GM23338 (cell line): ENCODE measurements at regions not wholly inside any gene's neighbourhood (a gene's known extent, or its start where the extent isn't known, plus 50 kb on each side); places are given as distances from the start of the nearest gene placed in this dataset.

Experiments used
- ATAC-seq: fragments of 200-7000 bp; cut with Tn5 transposase; 3 replicates; pipeline ENCODE4 v1.9.1; 2020
- DNase-seq: peaks from one replicate; pipeline ENCODE4 v3.0.0-alpha.2; 2015; ENCODE audit warnings: low spot score
- H2AFZ ChIP-seq: fragments of 200-600 bp; sonication (generic); 2 replicates; pipeline ENCODE4 v1.8.0; 2016; ENCODE audit warnings: antibody characterized with exemption, mild to moderate bottlenecking, moderate library complexity
- H3F3A ChIP-seq: fragments of 200-600 bp; sonication (generic); replicated peaks from 2 replicates; pipeline ENCODE4 v1.8.0; 2017; ENCODE audit warnings: antibody characterized with exemption, mixed run types, low read depth
- H3K27ac ChIP-seq: fragments of 200-600 bp; sonication (generic); 2 replicates; pipeline ENCODE4 v1.6.1; 2016; ENCODE audit warnings: low read depth
- H3K27me3 ChIP-seq: fragments of 200-600 bp; sonication (generic); 2 replicates; pipeline ENCODE4 v1.8.0; 2016; ENCODE audit warnings: mild to moderate bottlenecking, mixed run types, moderate library complexity; ENCODE audit not compliant: insufficient read depth
- H3K36me3 ChIP-seq: fragments of 200-600 bp; sonication (generic); 2 replicates; pipeline ENCODE4 v1.8.0; 2016; ENCODE audit warnings: mild to moderate bottlenecking; ENCODE audit not compliant: insufficient read depth
- H3K4me1 ChIP-seq: fragments of 200-600 bp; sonication (generic); 2 replicates; pipeline ENCODE4 v1.8.0; 2016; ENCODE audit warnings: mild to moderate bottlenecking, moderate library complexity; ENCODE audit not compliant: insufficient read depth
- H3K4me2 ChIP-seq: fragments of 200-600 bp; sonication (generic); 2 replicates; pipeline ENCODE4 v1.7.1; 2017; ENCODE audit warnings: mixed run types
- H3K4me3 ChIP-seq: fragments of 200-600 bp; sonication (generic); 2 replicates; pipeline ENCODE4 v1.6.1; 2016; ENCODE audit warnings: mixed run types
- H3K79me2 ChIP-seq: fragments of 200-600 bp; sonication (generic); replicated peaks from 2 replicates; pipeline ENCODE4 v1.8.0; 2017; ENCODE audit warnings: mild to moderate bottlenecking; ENCODE audit not compliant: insufficient read depth
- H3K9me2 ChIP-seq: fragments of 200-600 bp; sonication (generic); 2 replicates; pipeline ENCODE4 v1.8.0; 2017; ENCODE audit not compliant: insufficient read depth
- H4K20me1 ChIP-seq: fragments of 200-600 bp; sonication (generic); replicated peaks from 2 replicates; pipeline ENCODE4 v1.8.0; 2017; ENCODE audit warnings: mild to moderate bottlenecking; ENCODE audit not compliant: insufficient read depth
- H3K27ac Mint-ChIP-seq: 2 replicates; pipeline ENCODE4 v1.8.0; 2020; ENCODE audit warnings: inconsistent platforms, mild to moderate bottlenecking, moderate library complexity, mixed read lengths
- H3K27me3 Mint-ChIP-seq: 3 replicates; pipeline ENCODE4 v1.8.0; 2022; ENCODE audit warnings: low read depth, mild to moderate bottlenecking, moderate library complexity, mixed read lengths, inconsistent platforms; ENCODE audit not compliant: insufficient read depth, poor library complexity
- H3K36me3 Mint-ChIP-seq: 3 replicates; pipeline ENCODE4 v1.8.0; 2021; ENCODE audit warnings: low read depth, mild to moderate bottlenecking, inconsistent platforms, moderate library complexity, mixed read lengths
- H3K4me1 Mint-ChIP-seq: 3 replicates; pipeline ENCODE4 v1.8.0; 2020; ENCODE audit warnings: mild to moderate bottlenecking, inconsistent platforms, mixed read lengths
- H3K4me3 Mint-ChIP-seq: 3 replicates; pipeline ENCODE4 v1.8.0; 2021; ENCODE audit warnings: moderate library complexity, mild to moderate bottlenecking, inconsistent platforms, mixed read lengths
- H3K9me3 Mint-ChIP-seq: 3 replicates; pipeline ENCODE4 v1.8.0; 2020; ENCODE audit warnings: moderate library complexity, mild to moderate bottlenecking, inconsistent platforms, mixed read lengths
- CREB1 ChIP-seq: fragments of 250-450 bp; sonication (Bioruptor Pico); IDR thresholded peaks from 2 replicates; pipeline ENCODE4 v1.5.0; 2020; ENCODE audit warnings: low read depth, mild to moderate bottlenecking, moderate library complexity
- CTCF ChIP-seq, 2 experiments: fragments of 200-600 bp in 1 of 2; sonication (generic) in 1 of 2; conservative IDR thresholded peaks; 2 replicates each; pipeline versions ENCODE4 v1.5.1 to v1.6.1; 2016 to 2017; ENCODE audit warnings: antibody characterized with exemption in 2 of 2, low read depth in 2 of 2, mild to moderate bottlenecking in 2 of 2, moderate library complexity in 1 of 2
- ETS1 ChIP-seq: IDR thresholded peaks from 2 replicates; pipeline ENCODE4 v1.6.1; 2016; ENCODE audit warnings: antibody characterized with exemption
- EZH2 ChIP-seq: fragments of 200-600 bp; sonication (generic); IDR thresholded peaks from one replicate; pipeline ENCODE4 v1.8.0; 2017; ENCODE audit warnings: antibody characterized with exemption, mild to moderate bottlenecking, low read depth; ENCODE audit not compliant: unreplicated experiment
- EZH2phosphoT487 ChIP-seq: fragments of 200-600 bp; sonication (generic); IDR thresholded peaks from one replicate; pipeline ENCODE4 v1.8.1; 2018; ENCODE audit warnings: antibody characterized with exemption; ENCODE audit not compliant: unreplicated experiment
- JUNB ChIP-seq: IDR thresholded peaks from one replicate; pipeline ENCODE4 v1.6.1; 2016; ENCODE audit warnings: antibody characterized with exemption; ENCODE audit not compliant: unreplicated experiment
- POLR2AphosphoS5 ChIP-seq: IDR thresholded peaks from 2 replicates; pipeline ENCODE4 v1.6.1; 2016; ENCODE audit warnings: antibody characterized with exemption, low read depth
- STAT1 ChIP-seq: IDR thresholded peaks from one replicate; pipeline ENCODE4 v1.6.1; 2016; ENCODE audit warnings: antibody characterized with exemption; ENCODE audit not compliant: unreplicated experiment
- ZNF114 ChIP-seq: fragments of 250-450 bp; sonication (Bioruptor Pico); IDR thresholded peaks from 2 replicates; pipeline ENCODE4 v1.5.0; 2020; ENCODE audit warnings: mild to moderate bottlenecking, moderate library complexity
- ZNF331 ChIP-seq: fragments of 250-450 bp; sonication (Bioruptor Pico); IDR thresholded peaks from 2 replicates; pipeline ENCODE4 v1.5.0; 2020; ENCODE audit warnings: low read depth, mild to moderate bottlenecking, moderate library complexity
- TF ChIP-seq, protein P1 (sequence below): IDR thresholded peaks from one replicate; pipeline ENCODE4 v1.6.1; 2018; ENCODE audit warnings: antibody characterized with exemption; ENCODE audit not compliant: unreplicated experiment

DNA sequence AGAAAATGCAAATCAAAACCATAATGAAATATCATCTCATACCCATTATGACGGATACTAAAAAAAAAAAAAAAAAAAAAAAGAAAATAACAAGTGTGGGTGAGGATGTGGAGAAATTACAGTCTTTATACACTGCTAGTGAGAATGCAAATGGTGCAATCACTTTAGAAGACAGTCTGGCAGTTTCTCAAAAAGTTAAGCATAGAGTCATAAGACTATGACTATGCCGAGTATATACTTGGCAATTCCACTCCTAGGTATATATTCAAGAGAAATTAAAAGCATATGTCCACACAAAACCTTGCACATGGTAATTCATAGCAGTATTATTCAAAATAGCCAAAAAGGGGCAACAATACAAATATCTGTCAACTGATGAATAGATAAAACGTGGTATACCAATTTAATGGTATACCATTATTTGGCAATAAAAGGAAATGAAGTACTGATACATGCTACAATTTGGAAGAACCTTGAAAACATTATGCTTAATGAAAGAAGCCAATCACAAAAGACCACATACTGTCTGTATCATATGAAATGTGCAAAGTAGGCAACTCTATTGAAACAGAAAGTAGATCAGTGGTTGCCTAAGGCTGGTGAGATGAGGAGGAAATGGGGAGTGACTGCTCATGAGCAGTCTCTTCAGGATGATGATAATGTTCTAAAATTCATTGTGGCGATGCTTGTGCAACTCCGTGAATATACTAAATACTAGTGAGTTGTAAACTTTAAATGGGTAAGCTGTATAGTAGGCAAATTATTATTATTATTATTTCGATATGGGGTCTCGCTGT lies 90.1 kb upstream of the NANOS1 start:
- H3K4me1 ChIP-seq = peaks cover 2% of the 10 kb centered on the region; the same call in 1 of the 2 replicates
- no peaks in the 10 kb centered on the region for H3K9me2 ChIP-seq
- no peak for ATAC-seq

More for the DNA sequence above, 90.1 kb upstream of the NANOS1 start:
- H3K27ac Mint-ChIP-seq = no peak overlapping the region
- Histone ChIP-seq H2AFZ (no peak overlapping the region), H3K27ac (no peak overlapping the region), H3K79me2 (no peaks in the 10 kb centered on the region), H3K36me3 (no peaks in the 10 kb centered on the region), H3K4me2 (no peak overlapping the region), H4K20me1 (no peaks in the 10 kb centered on the region), H3F3A (no peaks in the 10 kb centered on the region), H3K27me3 (no peaks in the 10 kb centered on the region), H3K4me3 (no peak overlapping the region)
- DNase-seq = no peak
- H3K9me3 Mint-ChIP-seq = no peaks in the 10 kb centered on the region; the same call in 1 of the 3 replicates
- peaks cover 3% of the 10 kb centered on the region for H3K27me3 Mint-ChIP-seq
- H3K36me3 Mint-ChIP-seq = no peaks in the 10 kb centered on the region; the same call in 2 of the 3 replicates
- no peak for TF ChIP-seq ZNF114 (CRISPR knock-in tag)
- TF ChIP-seq CREB1 = no peak
- TF ChIP-seq ETS1 = no peak
- no peak for TF ChIP-seq POLR2AphosphoS5
- no peak for TF ChIP-seq STAT1
- no peak for TF ChIP-seq CTCF (conservative IDR thresholded peaks at IDR 0.05; ENCODE audit: low read depth in 2 of 2)
- no peak for TF ChIP-seq JUNB
- no peak for TF ChIP-seq ZNF331 (CRISPR knock-in tag)
- no peak for TF ChIP-seq EZH2phosphoT487
- TF ChIP-seq, protein P1, sequence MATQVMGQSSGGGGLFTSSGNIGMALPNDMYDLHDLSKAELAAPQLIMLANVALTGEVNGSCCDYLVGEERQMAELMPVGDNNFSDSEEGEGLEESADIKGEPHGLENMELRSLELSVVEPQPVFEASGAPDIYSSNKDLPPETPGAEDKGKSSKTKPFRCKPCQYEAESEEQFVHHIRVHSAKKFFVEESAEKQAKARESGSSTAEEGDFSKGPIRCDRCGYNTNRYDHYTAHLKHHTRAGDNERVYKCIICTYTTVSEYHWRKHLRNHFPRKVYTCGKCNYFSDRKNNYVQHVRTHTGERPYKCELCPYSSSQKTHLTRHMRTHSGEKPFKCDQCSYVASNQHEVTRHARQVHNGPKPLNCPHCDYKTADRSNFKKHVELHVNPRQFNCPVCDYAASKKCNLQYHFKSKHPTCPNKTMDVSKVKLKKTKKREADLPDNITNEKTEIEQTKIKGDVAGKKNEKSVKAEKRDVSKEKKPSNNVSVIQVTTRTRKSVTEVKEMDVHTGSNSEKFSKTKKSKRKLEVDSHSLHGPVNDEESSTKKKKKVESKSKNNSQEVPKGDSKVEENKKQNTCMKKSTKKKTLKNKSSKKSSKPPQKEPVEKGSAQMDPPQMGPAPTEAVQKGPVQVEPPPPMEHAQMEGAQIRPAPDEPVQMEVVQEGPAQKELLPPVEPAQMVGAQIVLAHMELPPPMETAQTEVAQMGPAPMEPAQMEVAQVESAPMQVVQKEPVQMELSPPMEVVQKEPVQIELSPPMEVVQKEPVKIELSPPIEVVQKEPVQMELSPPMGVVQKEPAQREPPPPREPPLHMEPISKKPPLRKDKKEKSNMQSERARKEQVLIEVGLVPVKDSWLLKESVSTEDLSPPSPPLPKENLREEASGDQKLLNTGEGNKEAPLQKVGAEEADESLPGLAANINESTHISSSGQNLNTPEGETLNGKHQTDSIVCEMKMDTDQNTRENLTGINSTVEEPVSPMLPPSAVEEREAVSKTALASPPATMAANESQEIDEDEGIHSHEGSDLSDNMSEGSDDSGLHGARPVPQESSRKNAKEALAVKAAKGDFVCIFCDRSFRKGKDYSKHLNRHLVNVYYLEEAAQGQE = no peak
- no peak for TF ChIP-seq EZH2
- H3K4me3 Mint-ChIP-seq = no peak overlapping the region
- no peaks in the 10 kb centered on the region; the same call in 2 of the 3 replicates for H3K4me1 Mint-ChIP-seq
